Thyroid gland (tissue), 4 donors: ENCODE measurements at regions not wholly inside any gene's neighbourhood (a gene's known extent, or its start where the extent isn't known, plus 50 kb on each side); places are given as distances from the start of the nearest gene placed in this dataset.

Experiments
- DNase-seq, 2 donors: peaks; one replicate each; pipeline ENCODE4 v3.0.0-alpha.2; 2019
- H3K27ac ChIP-seq, 3 donors: fragments of 200-600 bp; sonication (generic); 1 replicate in 2 of 3; 2 replicates in 1 of 3; pipeline ENCODE4 v1.5.1; 2016 to 2019; ENCODE audit warnings: mild to moderate bottlenecking in 1 of 3, moderate library complexity in 1 of 3
- H3K27me3 ChIP-seq: fragments of 200-600 bp; sonication (generic); one replicate; pipeline ENCODE4 v1.5.1; 2019
- H3K36me3 ChIP-seq, 2 donors: fragments of 200-600 bp; sonication (generic); one replicate each; pipeline ENCODE4 v1.5.1; 2016 to 2019
- H3K4me1 ChIP-seq, 2 donors: fragments of 200-600 bp; sonication (generic); one replicate each; pipeline ENCODE4 v1.5.1; 2017 to 2019
- H3K4me3 ChIP-seq, 3 donors: fragments of 200-600 bp; sonication (generic); replicated peaks in 1 of 3; 1 replicate in 2 of 3; 2 replicates in 1 of 3; pipeline ENCODE4 v1.5.1; 2016; ENCODE audit warnings: mild to moderate bottlenecking in 1 of 3
- H3K9me3 ChIP-seq: fragments of 200-600 bp; sonication (generic); one replicate; pipeline ENCODE4 v1.5.1; 2017
- POLR2A ChIP-seq, 2 donors: fragments of 450-650 bp; IDR thresholded peaks; one replicate each; pipeline ENCODE4 v1.6.1; 2017; ENCODE audit warnings: antibody characterized with exemption in 2 of 2, mild to moderate bottlenecking in 2 of 2, moderate library complexity in 1 of 2
- WGBS, 2 donors: methylation state at CpG; one replicate each; pipeline ENCODE4 v1.1.5; 2017; 5-methylcytosine and 5-hydroxymethylcytosine counted together
- intact Hi-C: fragments of 100-400 bp; cut with DNase I; formaldehyde crosslinking; loops from one replicate; pipeline ENCODE4 v1.15.1; 2023
- TF ChIP-seq, protein P1 (sequence below), 6 experiments: fragments of 200-600 bp in 3 of 6; fragments of 450-650 bp in 3 of 6; sonication (generic) in 3 of 6; IDR thresholded peaks; one replicate each; pipeline ENCODE4 v1.5.1; 2016 to 2019; ENCODE audit warnings: antibody characterized with exemption in 6 of 6, mild to moderate bottlenecking in 2 of 6, inconsistent platforms in 1 of 6, moderate library complexity in 1 of 6

- H3K27ac ChIP-seq: no peak overlapping the region
- intact Hi-C loops: no loop called here
- H3K36me3 ChIP-seq: no peaks in the 10 kb centered on the region
- H3K4me1 ChIP-seq: no peaks in the 10 kb centered on the region
- TF ChIP-seq, protein P1, sequence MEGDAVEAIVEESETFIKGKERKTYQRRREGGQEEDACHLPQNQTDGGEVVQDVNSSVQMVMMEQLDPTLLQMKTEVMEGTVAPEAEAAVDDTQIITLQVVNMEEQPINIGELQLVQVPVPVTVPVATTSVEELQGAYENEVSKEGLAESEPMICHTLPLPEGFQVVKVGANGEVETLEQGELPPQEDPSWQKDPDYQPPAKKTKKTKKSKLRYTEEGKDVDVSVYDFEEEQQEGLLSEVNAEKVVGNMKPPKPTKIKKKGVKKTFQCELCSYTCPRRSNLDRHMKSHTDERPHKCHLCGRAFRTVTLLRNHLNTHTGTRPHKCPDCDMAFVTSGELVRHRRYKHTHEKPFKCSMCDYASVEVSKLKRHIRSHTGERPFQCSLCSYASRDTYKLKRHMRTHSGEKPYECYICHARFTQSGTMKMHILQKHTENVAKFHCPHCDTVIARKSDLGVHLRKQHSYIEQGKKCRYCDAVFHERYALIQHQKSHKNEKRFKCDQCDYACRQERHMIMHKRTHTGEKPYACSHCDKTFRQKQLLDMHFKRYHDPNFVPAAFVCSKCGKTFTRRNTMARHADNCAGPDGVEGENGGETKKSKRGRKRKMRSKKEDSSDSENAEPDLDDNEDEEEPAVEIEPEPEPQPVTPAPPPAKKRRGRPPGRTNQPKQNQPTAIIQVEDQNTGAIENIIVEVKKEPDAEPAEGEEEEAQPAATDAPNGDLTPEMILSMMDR (IDR thresholded peaks at IDR 0.05): no peak
- TF ChIP-seq POLR2A (IDR thresholded peaks at IDR 0.05): no peak
- no peak for DNase-seq
- no peaks in the 10 kb centered on the region for H3K27me3 ChIP-seq
- no peaks in the 10 kb centered on the region for H3K9me3 ChIP-seq
- H3K4me3 ChIP-seq: no peak overlapping the region
- WGBS, 2 donors: 81 to 96% methylated on average over 1 of the region's 1 CpG
Measured at GRCh38 chr10:61089251-61089650, 145.3 kb upstream of the RHOBTB1 start.

DNA sequence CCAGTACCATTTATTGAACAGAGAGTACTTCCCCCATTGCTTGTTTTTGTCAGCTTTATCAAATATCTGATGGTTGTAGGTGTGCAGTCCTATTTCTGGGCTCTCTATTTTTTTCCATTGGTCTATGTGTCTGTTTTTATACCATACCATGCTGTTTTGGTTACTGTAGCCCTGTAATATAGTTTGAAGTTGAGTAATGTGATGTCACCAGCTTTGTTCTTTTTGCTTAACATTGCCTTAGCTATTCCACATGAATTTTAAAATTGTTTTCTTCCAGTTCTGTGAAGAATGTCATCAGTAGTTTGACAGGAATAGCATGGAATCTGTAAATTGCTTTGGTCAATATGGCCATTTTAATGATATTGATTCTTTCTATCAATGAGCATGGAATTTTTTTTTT, 140.5 kb upstream of the RHOBTB1 start:
- no peak overlapping the region for H3K27ac ChIP-seq
- TF ChIP-seq POLR2A (IDR thresholded peaks at IDR 0.05): no peak
- TF ChIP-seq, protein P1 (IDR thresholded peaks at IDR 0.05): no peak
- intact Hi-C loops: no loop called here

DNA sequence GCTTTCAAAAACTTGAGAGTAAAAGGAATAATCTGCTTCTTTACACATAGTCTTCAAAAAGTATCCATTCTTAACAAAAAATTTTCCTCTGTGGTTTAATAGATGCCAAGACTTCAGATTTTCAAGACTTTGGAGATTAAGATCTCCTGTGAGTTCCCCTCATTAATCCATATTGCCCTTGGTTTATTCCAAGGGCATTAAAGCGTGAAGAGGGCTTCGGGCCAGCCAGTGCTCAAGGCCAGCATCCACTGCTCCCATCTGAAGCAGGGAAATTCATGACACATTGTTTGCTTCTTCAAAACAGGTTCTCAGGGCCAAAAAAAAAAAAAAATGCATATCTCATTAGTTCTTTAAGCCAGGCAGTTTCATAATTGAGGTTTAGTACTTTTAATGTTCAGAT, 137.3 kb upstream of the RHOBTB1 start:
- 43 to 44% methylated on average over 2 of the region's 2 CpGs for WGBS, 2 donors

More for the DNA sequence above, 140.5 kb upstream of the RHOBTB1 start:
- Histone ChIP-seq H3K36me3 (no peaks in the 10 kb centered on the region), H3K9me3 (no peaks in the 10 kb centered on the region), H3K27me3 (no peaks in the 10 kb centered on the region), H3K4me3 (no peak overlapping the region), H3K4me1 (no peaks in the 10 kb centered on the region)
- DNase-seq: no peak

DNA sequence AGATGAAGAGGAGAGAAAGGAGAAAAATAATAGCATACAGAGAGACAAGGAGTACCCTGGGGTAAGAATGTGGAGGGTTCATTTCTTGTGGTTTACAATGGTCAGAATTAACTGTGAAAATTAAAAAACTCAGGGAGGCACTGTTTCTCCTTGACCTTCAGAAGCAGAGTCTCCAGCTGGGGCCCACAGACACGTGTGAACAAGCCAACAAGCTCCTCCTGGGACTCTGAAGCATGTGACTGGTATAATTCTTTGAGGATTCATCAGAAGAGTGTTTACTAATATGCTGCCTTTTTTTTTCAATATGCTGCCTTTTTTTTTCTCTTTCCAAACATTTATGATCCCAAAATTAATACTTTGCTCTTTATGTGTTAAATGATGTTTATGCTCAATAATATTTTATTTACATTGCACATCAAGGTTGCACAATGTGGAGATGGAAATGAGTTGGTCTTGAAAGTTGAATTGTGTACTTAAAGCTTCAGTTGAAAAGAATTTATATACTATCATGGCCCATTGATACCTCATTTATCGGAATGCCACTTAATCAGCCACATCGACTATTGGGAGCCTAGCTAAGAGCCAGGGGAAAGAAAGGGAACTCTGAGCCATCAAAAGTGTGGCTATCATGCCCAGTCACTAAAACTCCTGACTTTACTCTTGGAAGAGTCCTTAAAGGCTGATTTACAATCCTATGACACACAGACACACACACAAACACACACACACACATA, 134.7 kb upstream of the RHOBTB1 start:
- no peak for TF ChIP-seq POLR2A (IDR thresholded peaks at IDR 0.05)
- TF ChIP-seq, protein P1 (IDR thresholded peaks at IDR 0.05): no peak
- no peak for DNase-seq
- no peak overlapping the region for H3K4me3 ChIP-seq
- H3K27ac ChIP-seq: no peak overlapping the region
- no peaks in the 10 kb centered on the region for H3K4me1 ChIP-seq
- H3K27me3 ChIP-seq: no peaks in the 10 kb centered on the region
- 73 to 77% methylated on average over 3 of the region's 3 CpGs for WGBS, 2 donors
- intact Hi-C loops: no loop called here
- H3K36me3 ChIP-seq: no peaks in the 10 kb centered on the region
- H3K9me3 ChIP-seq: no peaks in the 10 kb centered on the region

More for the DNA sequence above, 137.3 kb upstream of the RHOBTB1 start:
- Histone ChIP-seq H3K4me1 (no peaks in the 10 kb centered on the region), H3K36me3 (no peaks in the 10 kb centered on the region), H3K9me3 (no peaks in the 10 kb centered on the region), H3K4me3 (no peak overlapping the region), H3K27ac (no peak overlapping the region), H3K27me3 (no peaks in the 10 kb centered on the region)
- intact Hi-C loops: no loop called here
- DNase-seq: no peak
- TF ChIP-seq, protein P1 (IDR thresholded peaks at IDR 0.05): no peak
- TF ChIP-seq POLR2A (IDR thresholded peaks at IDR 0.05): no peak

GRCh38 chr10:61076572-61077114, 132.7 kb upstream of the RHOBTB1 start:
- WGBS, 2 donors: 80 to 81% methylated on average over 1 of the region's 1 CpG
- intact Hi-C loops: no loop called here

More at GRCh38 chr10:61076572-61077114, 132.7 kb upstream of the RHOBTB1 start:
- H3K4me3 ChIP-seq: no peak overlapping the region
- no peaks in the 10 kb centered on the region for H3K9me3 ChIP-seq
- H3K27me3 ChIP-seq: no peaks in the 10 kb centered on the region
- no peak overlapping the region for H3K27ac ChIP-seq
- no peak for DNase-seq
- no peak for TF ChIP-seq POLR2A (IDR thresholded peaks at IDR 0.05)
- TF ChIP-seq, protein P1 (IDR thresholded peaks at IDR 0.05): no peak
- H3K4me1 ChIP-seq: no peaks in the 10 kb centered on the region
- no peaks in the 10 kb centered on the region for H3K36me3 ChIP-seq
